ENCODE measurements at regions not wholly inside any gene's neighbourhood (a gene's known extent, or its start where the extent isn't known, plus 50 kb on each side); places are given as distances from the start of the nearest gene placed in this dataset.

- TF ChIP-seq CTCF (IDR thresholded peaks at IDR 0.05), result no peak
- TF ChIP-seq POLR2A (IDR thresholded peaks at IDR 0.05), result no peak
- no peak overlapping the region for H3K4me3 ChIP-seq
- no peaks in the 10 kb centered on the region for H3K4me1 ChIP-seq
- no peak overlapping the region for H3K27ac ChIP-seq
- 78 to 80% methylated on average over 2 of the region's 2 CpGs for WGBS, 2 donors
- no peaks in the 10 kb centered on the region for H3K36me3 ChIP-seq (ENCODE audit: low read depth, missing control alignments)
- H3K27me3 ChIP-seq, result no peaks in the 10 kb centered on the region
- no peaks in the 10 kb centered on the region for H3K9me3 ChIP-seq
- intact Hi-C loops (cut with DNase I; ENCODE audit: low total_unique reads), result no loop called here
- no peak for DNase-seq
Measured at GRCh38 chr5:102089883-102090282, 206.2 kb downstream of the SLCO4C1 start.

- Histone ChIP-seq H3K4me1 (no peaks in the 10 kb centered on the region), H3K4me3 (no peak overlapping the region), H3K9me3 (no peaks in the 10 kb centered on the region), H3K36me3 (ENCODE audit: low read depth, missing control alignments) (no peaks in the 10 kb centered on the region), H3K27ac (no peak overlapping the region), H3K27me3 (no peaks in the 10 kb centered on the region)
- TF ChIP-seq CTCF (IDR thresholded peaks at IDR 0.05), result no peak
- TF ChIP-seq POLR2A (IDR thresholded peaks at IDR 0.05), result no peak
- intact Hi-C loops (cut with DNase I; ENCODE audit: low total_unique reads), result no loop called here
- no peak for DNase-seq
- WGBS, 2 donors, result 64 to 79% methylated on average over 2 of the region's 2 CpGs
Measured at GRCh38 chr5:102087906-102088305, 208.2 kb downstream of the SLCO4C1 start.

GRCh38 chr5:102080288-102080687 lies 215.8 kb downstream of the SLCO4C1 start:
- Histone ChIP-seq H3K9me3 (no peaks in the 10 kb centered on the region), H3K4me3 (no peak overlapping the region), H3K27me3 (no peaks in the 10 kb centered on the region), H3K36me3 (ENCODE audit: low read depth, missing control alignments) (no peaks in the 10 kb centered on the region), H3K27ac (no peak overlapping the region), H3K4me1 (no peaks in the 10 kb centered on the region)
- TF ChIP-seq CTCF (IDR thresholded peaks at IDR 0.05), result no peak
- no peak for TF ChIP-seq POLR2A (IDR thresholded peaks at IDR 0.05)
- DNase-seq, result no peak
- intact Hi-C loops (cut with DNase I; ENCODE audit: low total_unique reads), result no loop called here
- 50 to 55% methylated on average over 1 of the region's 1 CpG for WGBS, 2 donors

GRCh38 chr5:102077920-102078319 lies 218.2 kb downstream of the SLCO4C1 start:
- Histone ChIP-seq H3K36me3 (ENCODE audit: low read depth, missing control alignments) (no peaks in the 10 kb centered on the region), H3K4me1 (no peaks in the 10 kb centered on the region), H3K4me3 (no peak overlapping the region), H3K9me3 (no peaks in the 10 kb centered on the region), H3K27ac (no peak overlapping the region), H3K27me3 (no peaks in the 10 kb centered on the region)
- 95 to 100% methylated on average over 4 to 5 of the region's 5 CpGs for WGBS, 2 donors
- no peak for DNase-seq
- TF ChIP-seq POLR2A (IDR thresholded peaks at IDR 0.05) (no peak), CTCF (IDR thresholded peaks at IDR 0.05) (no peak)
- intact Hi-C loops (cut with DNase I; ENCODE audit: low total_unique reads), result no loop called here

GRCh38 chr5:102069974-102070373 lies 226.1 kb downstream of the SLCO4C1 start:
- intact Hi-C loops (cut with DNase I; ENCODE audit: low total_unique reads), result no loop called here
- H3K36me3 ChIP-seq (ENCODE audit: low read depth, missing control alignments), result no peaks in the 10 kb centered on the region
- WGBS, 2 donors, result 92 to 94% methylated on average over 3 of the region's 3 CpGs
- H3K27me3 ChIP-seq, result no peaks in the 10 kb centered on the region
- no peak for DNase-seq
- no peaks in the 10 kb centered on the region for H3K9me3 ChIP-seq
- TF ChIP-seq POLR2A (IDR thresholded peaks at IDR 0.05), result no peak
- no peak for TF ChIP-seq CTCF (IDR thresholded peaks at IDR 0.05)
- no peak overlapping the region for H3K27ac ChIP-seq
- H3K4me3 ChIP-seq, result no peak overlapping the region
- H3K4me1 ChIP-seq, result no peaks in the 10 kb centered on the region

Measured in testis (tissue), 2 donors.